SIG-M5 treated with dmso at 0.1 percent for 504 hours (cell line): ENCODE measurements at regions not wholly inside any gene's neighbourhood (a gene's known extent, or its start where the extent isn't known, plus 50 kb on each side); places are given as distances from the start of the nearest gene placed in this dataset.
"Not testable (repeated sequence)": the region's sequence is repeated elsewhere in the genome, so short reads cannot be mapped to it uniquely, and the experiment has no call there.

Experiments used
- DNase-seq: peaks from one replicate; lab custom pipeline; 2025; ENCODE audit not compliant: unreplicated experiment; lab: John Stamatoyannopoulos, UW

DNA sequence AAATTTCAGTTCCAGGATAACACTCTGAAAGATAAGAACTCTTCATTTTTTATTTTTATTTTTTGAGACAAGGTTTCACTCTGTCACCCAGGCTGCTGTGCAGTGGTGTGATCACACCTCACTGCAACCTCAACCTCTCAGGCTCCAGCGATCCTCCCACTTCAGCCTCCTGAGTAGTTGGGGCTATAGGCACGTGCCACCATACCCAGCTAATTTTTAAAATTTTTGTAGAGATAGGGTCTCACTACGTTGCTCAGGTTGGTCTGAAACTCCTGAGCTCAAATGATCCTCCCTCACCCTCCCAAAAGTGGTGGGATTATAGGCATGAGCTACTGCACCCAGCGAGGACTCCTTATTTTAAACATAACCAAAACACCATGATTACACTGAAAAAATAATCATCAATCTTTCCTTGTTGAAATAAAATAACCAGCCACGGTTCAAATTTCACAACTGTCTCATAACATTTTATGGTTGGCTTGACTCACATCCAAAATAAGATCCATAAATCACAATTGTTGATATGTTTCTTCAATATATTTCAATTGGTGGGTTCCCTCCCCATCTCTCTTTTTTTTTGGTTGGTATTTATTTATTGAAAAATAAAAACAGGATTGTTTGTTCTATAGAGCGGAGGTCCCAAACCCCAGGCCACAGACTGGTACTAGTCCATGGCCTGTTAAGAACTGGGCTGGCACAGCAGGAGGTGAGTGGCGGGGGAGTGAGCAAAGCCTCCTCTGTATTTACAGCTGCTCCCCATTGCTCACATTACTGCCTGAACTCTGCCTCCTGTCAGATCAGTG lies 60.1 kb upstream of the FAM171A1 start:
- DNase-seq, result no peak

DNA sequence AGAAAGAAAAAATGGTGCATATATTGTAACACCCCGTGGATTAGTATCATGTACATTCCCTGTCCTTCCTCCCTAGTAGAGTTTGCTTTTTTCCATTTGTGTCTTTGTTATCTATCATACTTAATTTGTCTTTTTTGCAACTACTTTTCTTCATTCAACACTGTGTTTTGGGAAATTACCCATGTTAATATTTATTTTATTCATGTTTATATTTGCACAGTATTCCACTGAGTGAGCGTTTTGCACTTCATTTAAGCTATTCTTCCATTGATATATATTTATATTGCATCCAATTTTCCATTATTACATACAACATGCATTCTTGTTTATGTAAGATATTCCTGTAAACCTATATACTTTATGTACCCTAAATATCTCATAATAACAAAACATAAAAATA lies 57.6 kb upstream of the FAM171A1 start:
- no peak for DNase-seq

DNA sequence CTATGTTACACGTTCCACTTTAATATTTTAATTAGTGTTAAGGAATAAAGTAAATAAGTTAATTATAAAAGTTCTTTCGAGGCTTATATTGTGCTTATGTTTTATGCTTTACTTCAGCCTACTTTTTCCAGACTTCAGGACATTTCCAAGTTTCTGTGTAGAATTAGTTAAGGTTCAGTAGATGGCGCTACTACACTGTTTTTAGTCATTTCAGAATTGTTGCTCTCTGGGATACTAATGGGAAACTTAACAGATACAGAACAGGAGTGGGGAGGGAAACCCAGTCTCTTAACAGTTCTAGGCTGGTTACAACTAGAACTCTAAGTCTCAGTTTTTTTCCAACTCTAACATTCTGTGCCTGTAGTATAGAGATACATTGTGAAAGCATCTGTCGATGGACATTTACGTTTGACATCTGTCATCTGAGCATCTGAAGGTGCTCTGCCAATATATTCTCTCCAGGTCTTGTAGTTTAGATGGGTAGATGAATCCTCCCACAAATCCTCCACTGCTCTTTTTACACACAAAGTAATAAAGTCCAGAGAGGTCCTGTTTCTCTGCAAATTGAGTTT lies 56.8 kb upstream of the FAM171A1 start:
- DNase-seq, result no peak

DNA sequence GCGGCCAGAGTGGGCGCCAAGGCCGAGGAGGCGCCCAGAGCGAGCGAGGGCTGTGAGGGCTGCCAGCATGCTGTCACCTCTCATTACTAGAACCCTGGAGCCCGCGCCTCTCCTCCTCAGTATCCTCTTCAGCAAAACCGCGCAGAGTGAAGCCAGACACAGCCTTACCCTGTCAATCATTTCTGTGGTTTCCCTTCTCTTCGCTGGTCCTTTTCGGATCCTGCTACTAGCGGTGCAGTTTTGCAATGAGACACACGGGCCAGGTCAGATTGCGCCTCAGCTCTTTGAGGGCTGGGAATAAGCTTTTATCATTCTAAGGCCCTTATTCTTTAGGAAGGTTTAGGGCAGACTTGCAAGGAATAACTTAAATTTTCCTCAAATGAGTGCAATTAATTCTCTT lies 55.5 kb upstream of the FAM171A1 start:
- DNase-seq, result no peak

DNA sequence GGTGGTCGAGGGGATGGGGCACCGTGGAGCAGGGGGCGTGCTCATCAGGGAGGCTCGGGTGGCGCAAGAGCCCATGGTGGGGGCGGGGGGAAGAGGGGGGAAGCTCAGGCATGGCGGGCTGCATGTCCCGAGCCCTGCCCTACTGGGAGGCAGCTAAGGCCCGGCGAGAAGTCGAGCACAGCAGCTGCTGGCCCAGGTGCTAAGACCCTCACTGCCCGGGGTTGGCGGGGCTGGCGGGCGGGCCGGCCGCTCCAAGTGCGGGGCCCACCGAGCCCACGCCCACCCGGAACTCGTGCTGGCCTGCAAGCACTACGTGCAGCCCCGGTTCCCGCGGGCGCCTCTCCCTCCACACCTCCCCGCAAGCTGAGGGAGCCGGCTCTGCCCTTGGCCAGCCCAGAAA lies 55.0 kb upstream of the FAM171A1 start:
- DNase-seq, result no peak

DNA sequence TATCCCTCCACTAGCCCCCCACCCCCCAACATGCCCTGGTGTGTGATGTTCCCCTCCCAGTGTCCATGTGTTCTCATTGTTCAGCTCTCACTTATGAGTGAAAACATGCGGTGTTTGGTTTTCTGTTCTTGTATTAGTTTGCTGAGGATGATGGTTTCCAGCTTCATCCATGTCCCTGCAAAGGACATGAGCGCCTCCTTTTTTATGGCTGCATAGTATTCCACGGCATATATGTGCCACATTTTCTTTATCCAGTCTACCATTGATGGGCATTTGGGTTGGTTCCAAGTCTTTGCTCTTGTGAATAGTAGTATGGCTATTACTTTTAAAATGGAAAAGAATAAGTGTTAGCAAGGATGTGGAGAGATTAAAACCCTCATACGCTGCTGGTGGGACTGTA lies 50.8 kb upstream of the FAM171A1 start:
- not testable (repeated sequence) for DNase-seq
